ENCODE measurements at regions not wholly inside any gene's neighbourhood (a gene's known extent, or its start where the extent isn't known, plus 50 kb on each side); places are given as distances from the start of the nearest gene placed in this dataset.

- Histone ChIP-seq H4K20me1 (ENCODE audit: insufficient read depth) (no peaks in the 10 kb centered on the region), H3K9me3 (ENCODE audit: low read length) (no peaks in the 10 kb centered on the region), H3K36me3 (ENCODE audit: insufficient read depth, low read length) (no peaks in the 10 kb centered on the region), H3K9ac (ENCODE audit: low read length) (no peak overlapping the region), H2AFZ (ENCODE audit: low read depth, low read length) (no peak overlapping the region), H3K9me2 (ENCODE audit: insufficient read depth, low read length) (no peaks in the 10 kb centered on the region), H3K79me2 (replicated peaks; ENCODE audit: insufficient read depth, low read length) (no peaks in the 10 kb centered on the region), H3K4me3 (ENCODE audit: low read length) (no peak overlapping the region), H3F3A (ENCODE audit: insufficient read depth, low read length, poor library complexity, severe bottlenecking) (no peaks in the 10 kb centered on the region), H3K27me3 (ENCODE audit: insufficient read depth, low read depth, low read length) (no peaks in the 10 kb centered on the region), H3K27ac (ENCODE audit: low read length) (no peak overlapping the region), H3K4me2 (ENCODE audit: low read length) (no peak overlapping the region)
- TF ChIP-seq POLR2AphosphoS5 (IDR thresholded peaks at IDR 0.05): no peak
- no peak for TF ChIP-seq TAF1 (IDR thresholded peaks at IDR 0.05; ENCODE audit: low read depth)
- TF ChIP-seq EP300 (conservative IDR thresholded peaks at IDR 0.05; ENCODE audit: poor library complexity, severe bottlenecking): no peak
- no peak for TF ChIP-seq EZH2 (IDR thresholded peaks at IDR 0.05; ENCODE audit: borderline replicate concordance, insufficient read depth, low read length, poor library complexity, severe bottlenecking)
- no peak for TF ChIP-seq SMC3 (conservative IDR thresholded peaks at IDR 0.05; ENCODE audit: poor library complexity)
- TF ChIP-seq MXI1 (conservative IDR thresholded peaks at IDR 0.05; ENCODE audit: poor library complexity, severe bottlenecking): no peak
- no peak for TF ChIP-seq REST (IDR thresholded peaks at IDR 0.05; ENCODE audit: borderline replicate concordance)
These were observed 504.5 kb downstream of the NR2F1-AS1 start for GRCh38 chr5:93076566-93076965.

GRCh38 chr5:93076096-93076495, 504.9 kb downstream of the NR2F1-AS1 start:
- H3K36me3 ChIP-seq (ENCODE audit: insufficient read depth, low read length): no peaks in the 10 kb centered on the region
- no peaks in the 10 kb centered on the region for H3K9me3 ChIP-seq (ENCODE audit: low read length)
- H3K4me3 ChIP-seq (ENCODE audit: low read length): no peak overlapping the region
- H3K4me2 ChIP-seq (ENCODE audit: low read length): no peak overlapping the region
- no peak overlapping the region for H3K9ac ChIP-seq (ENCODE audit: low read length)
- H3F3A ChIP-seq (ENCODE audit: insufficient read depth, low read length, poor library complexity, severe bottlenecking): no peaks in the 10 kb centered on the region
- H2AFZ ChIP-seq (ENCODE audit: low read depth, low read length): no peak overlapping the region
- no peaks in the 10 kb centered on the region for H3K9me2 ChIP-seq (ENCODE audit: insufficient read depth, low read length)
- H3K79me2 ChIP-seq (replicated peaks; ENCODE audit: insufficient read depth, low read length): no peaks in the 10 kb centered on the region
- no peaks in the 10 kb centered on the region for H3K27me3 ChIP-seq (ENCODE audit: insufficient read depth, low read depth, low read length)
- H4K20me1 ChIP-seq (ENCODE audit: insufficient read depth): no peaks in the 10 kb centered on the region
- H3K27ac ChIP-seq (ENCODE audit: low read length): no peak overlapping the region
- TF ChIP-seq POLR2AphosphoS5 (IDR thresholded peaks at IDR 0.05) (no peak), SMC3 (conservative IDR thresholded peaks at IDR 0.05; ENCODE audit: poor library complexity) (no peak), MXI1 (conservative IDR thresholded peaks at IDR 0.05; ENCODE audit: poor library complexity, severe bottlenecking) (no peak), REST (IDR thresholded peaks at IDR 0.05; ENCODE audit: borderline replicate concordance) (no peak), TAF1 (IDR thresholded peaks at IDR 0.05; ENCODE audit: low read depth) (no peak), EP300 (conservative IDR thresholded peaks at IDR 0.05; ENCODE audit: poor library complexity, severe bottlenecking) (no peak), CTCF (IDR thresholded peaks at IDR 0.05; ENCODE audit: poor library complexity, severe bottlenecking) (no peak), EZH2 (IDR thresholded peaks at IDR 0.05; ENCODE audit: borderline replicate concordance, insufficient read depth, low read length, poor library complexity, severe bottlenecking) (no peak), RAD21 (conservative IDR thresholded peaks at IDR 0.05) (no peak)
